Mesothelial cell of epicardium (in vitro differentiated cells): ENCODE measurements at regions not wholly inside any gene's neighbourhood (a gene's known extent, or its start where the extent isn't known, plus 50 kb on each side); places are given as distances from the start of the nearest gene placed in this dataset.

Experiments used
- DNase-seq, 2 experiments: peaks; one replicate each; pipeline ENCODE4 v3.0.0; 2021; ENCODE audit warnings: low spot score in 2 of 2; ENCODE audit not compliant: unreplicated experiment in 2 of 2
- H3K27ac Mint-ChIP-seq: 2 replicates; pipeline ENCODE4 v1.8.0; 2021; ENCODE audit warnings: mixed read lengths
- H3K27me3 Mint-ChIP-seq: 2 replicates; pipeline ENCODE4 v1.8.0; 2021; ENCODE audit warnings: low read depth, mixed read lengths
- H3K36me3 Mint-ChIP-seq: 2 replicates; pipeline ENCODE4 v1.8.0; 2021; ENCODE audit warnings: mixed read lengths
- H3K4me1 Mint-ChIP-seq: 2 replicates; pipeline ENCODE4 v1.8.0; 2021; ENCODE audit warnings: mixed read lengths
- H3K4me3 Mint-ChIP-seq: 2 replicates; pipeline ENCODE4 v1.8.0; 2021; ENCODE audit warnings: mild to moderate bottlenecking, moderate library complexity, mixed read lengths
- H3K9me3 Mint-ChIP-seq: 2 replicates; pipeline ENCODE4 v1.8.0; 2021; ENCODE audit warnings: mixed read lengths
- TF ChIP-seq, protein P1 (sequence below): fragments of 200-600 bp; sonication (generic); IDR thresholded peaks from one replicate; pipeline ENCODE4 v1.5.0; 2021; ENCODE audit warnings: antibody characterized with exemption; ENCODE audit not compliant: unreplicated experiment

GRCh38 chr4:181427076-181427475, 816.1 kb upstream of the TENM3 start:
- Mint-ChIP-seq H3K4me1 (peaks cover 17% of the 10 kb centered on the region), H3K36me3 (no peaks in the 10 kb centered on the region), H3K27me3 (no peaks in the 10 kb centered on the region), H3K4me3 (no peak overlapping the region), H3K27ac (no peak overlapping the region), H3K9me3 (no peaks in the 10 kb centered on the region)
- no peak for DNase-seq
- TF ChIP-seq, protein P1, sequence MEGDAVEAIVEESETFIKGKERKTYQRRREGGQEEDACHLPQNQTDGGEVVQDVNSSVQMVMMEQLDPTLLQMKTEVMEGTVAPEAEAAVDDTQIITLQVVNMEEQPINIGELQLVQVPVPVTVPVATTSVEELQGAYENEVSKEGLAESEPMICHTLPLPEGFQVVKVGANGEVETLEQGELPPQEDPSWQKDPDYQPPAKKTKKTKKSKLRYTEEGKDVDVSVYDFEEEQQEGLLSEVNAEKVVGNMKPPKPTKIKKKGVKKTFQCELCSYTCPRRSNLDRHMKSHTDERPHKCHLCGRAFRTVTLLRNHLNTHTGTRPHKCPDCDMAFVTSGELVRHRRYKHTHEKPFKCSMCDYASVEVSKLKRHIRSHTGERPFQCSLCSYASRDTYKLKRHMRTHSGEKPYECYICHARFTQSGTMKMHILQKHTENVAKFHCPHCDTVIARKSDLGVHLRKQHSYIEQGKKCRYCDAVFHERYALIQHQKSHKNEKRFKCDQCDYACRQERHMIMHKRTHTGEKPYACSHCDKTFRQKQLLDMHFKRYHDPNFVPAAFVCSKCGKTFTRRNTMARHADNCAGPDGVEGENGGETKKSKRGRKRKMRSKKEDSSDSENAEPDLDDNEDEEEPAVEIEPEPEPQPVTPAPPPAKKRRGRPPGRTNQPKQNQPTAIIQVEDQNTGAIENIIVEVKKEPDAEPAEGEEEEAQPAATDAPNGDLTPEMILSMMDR = no peak

- peaks cover 15% of the 10 kb centered on the region for H3K4me1 Mint-ChIP-seq
- no peak overlapping the region for H3K27ac Mint-ChIP-seq
- TF ChIP-seq, protein P1 = no peak
- H3K27me3 Mint-ChIP-seq = no peaks in the 10 kb centered on the region
- H3K4me3 Mint-ChIP-seq = no peak overlapping the region
- DNase-seq = no peak
- no peaks in the 10 kb centered on the region for H3K36me3 Mint-ChIP-seq
- H3K9me3 Mint-ChIP-seq = no peaks in the 10 kb centered on the region
Measured at GRCh38 chr4:181431006-181431405, 812.2 kb upstream of the TENM3 start.

- Mint-ChIP-seq H3K27ac (no peak overlapping the region), H3K4me3 (no peak overlapping the region)
- TF ChIP-seq, protein P1 = no peak
Measured at GRCh38 chr4:181431661-181432060, 811.5 kb upstream of the TENM3 start.

GRCh38 chr4:181432335-181432734, 810.9 kb upstream of the TENM3 start:
- TF ChIP-seq, protein P1 = no peak
- DNase-seq = no peak
- Mint-ChIP-seq H3K27ac (no peak overlapping the region), H3K27me3 (no peaks in the 10 kb centered on the region), H3K4me1 (peaks cover 11% of the 10 kb centered on the region), H3K9me3 (no peaks in the 10 kb centered on the region), H3K4me3 (no peak overlapping the region), H3K36me3 (no peaks in the 10 kb centered on the region)

More at GRCh38 chr4:181431661-181432060, 811.5 kb upstream of the TENM3 start:
- Mint-ChIP-seq H3K36me3 (no peaks in the 10 kb centered on the region), H3K4me1 (peaks cover 15% of the 10 kb centered on the region), H3K27me3 (no peaks in the 10 kb centered on the region), H3K9me3 (no peaks in the 10 kb centered on the region)
- DNase-seq = no peak

DNA sequence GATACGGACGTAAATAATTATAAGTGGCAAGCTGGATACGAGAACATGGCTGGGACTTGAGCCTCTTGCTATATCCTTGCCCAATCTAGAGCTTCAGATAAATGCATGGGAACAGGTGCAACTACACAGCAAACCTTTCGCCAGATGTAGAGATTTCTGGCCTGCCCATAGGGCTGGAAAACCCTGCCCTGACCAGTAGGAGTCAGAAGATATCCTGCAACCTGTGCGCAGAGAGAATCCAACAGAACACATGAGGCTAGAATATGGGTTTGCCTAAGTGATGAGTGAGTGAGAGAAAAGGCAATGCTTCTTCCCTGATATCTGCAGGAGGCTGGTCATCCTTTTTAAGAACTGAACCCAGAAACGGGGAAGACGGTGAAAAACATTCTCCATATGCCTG, 805.3 kb upstream of the TENM3 start:
- Mint-ChIP-seq H3K27me3 (peaks cover 4% of the 10 kb centered on the region), H3K9me3 (no peaks in the 10 kb centered on the region), H3K36me3 (no peaks in the 10 kb centered on the region), H3K27ac (no peak overlapping the region), H3K4me1 (peaks cover 2% of the 10 kb centered on the region), H3K4me3 (no peak overlapping the region)
- TF ChIP-seq, protein P1 = no peak
- DNase-seq = no peak

DNA sequence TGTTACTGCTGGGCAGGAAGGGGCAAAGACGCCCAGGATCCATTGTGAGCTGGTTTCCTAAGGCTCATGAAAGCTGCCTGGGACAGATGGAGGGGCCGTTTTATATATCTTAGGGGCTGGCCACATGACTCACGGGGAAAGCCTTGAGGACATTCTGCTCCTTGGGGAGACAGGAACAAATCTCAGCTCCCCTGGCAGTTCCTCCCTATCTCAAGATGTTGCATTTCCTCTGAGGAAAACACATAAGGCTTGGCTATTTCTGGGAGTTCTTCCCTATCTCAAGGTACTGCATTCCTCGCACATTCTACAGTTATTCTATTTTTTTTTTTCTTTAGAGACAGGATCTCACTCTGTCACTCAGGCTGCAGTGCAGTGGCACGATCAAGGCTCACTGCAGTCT, 804.6 kb upstream of the TENM3 start:
- H3K4me1 Mint-ChIP-seq = peaks cover under 1% of the 10 kb centered on the region
- no peaks in the 10 kb centered on the region for H3K9me3 Mint-ChIP-seq
- no peak overlapping the region for H3K4me3 Mint-ChIP-seq
- H3K27me3 Mint-ChIP-seq = peaks cover 4% of the 10 kb centered on the region
- no peaks in the 10 kb centered on the region for H3K36me3 Mint-ChIP-seq
- no peak for DNase-seq
- TF ChIP-seq, protein P1 = no peak
- no peak overlapping the region for H3K27ac Mint-ChIP-seq
